ENCODE measurements at regions not wholly inside any gene's neighbourhood (a gene's known extent, or its start where the extent isn't known, plus 50 kb on each side); places are given as distances from the start of the nearest gene placed in this dataset.

- TF ChIP-seq, protein P1, sequence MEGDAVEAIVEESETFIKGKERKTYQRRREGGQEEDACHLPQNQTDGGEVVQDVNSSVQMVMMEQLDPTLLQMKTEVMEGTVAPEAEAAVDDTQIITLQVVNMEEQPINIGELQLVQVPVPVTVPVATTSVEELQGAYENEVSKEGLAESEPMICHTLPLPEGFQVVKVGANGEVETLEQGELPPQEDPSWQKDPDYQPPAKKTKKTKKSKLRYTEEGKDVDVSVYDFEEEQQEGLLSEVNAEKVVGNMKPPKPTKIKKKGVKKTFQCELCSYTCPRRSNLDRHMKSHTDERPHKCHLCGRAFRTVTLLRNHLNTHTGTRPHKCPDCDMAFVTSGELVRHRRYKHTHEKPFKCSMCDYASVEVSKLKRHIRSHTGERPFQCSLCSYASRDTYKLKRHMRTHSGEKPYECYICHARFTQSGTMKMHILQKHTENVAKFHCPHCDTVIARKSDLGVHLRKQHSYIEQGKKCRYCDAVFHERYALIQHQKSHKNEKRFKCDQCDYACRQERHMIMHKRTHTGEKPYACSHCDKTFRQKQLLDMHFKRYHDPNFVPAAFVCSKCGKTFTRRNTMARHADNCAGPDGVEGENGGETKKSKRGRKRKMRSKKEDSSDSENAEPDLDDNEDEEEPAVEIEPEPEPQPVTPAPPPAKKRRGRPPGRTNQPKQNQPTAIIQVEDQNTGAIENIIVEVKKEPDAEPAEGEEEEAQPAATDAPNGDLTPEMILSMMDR (IDR thresholded peaks at IDR 0.05) = peak; percentile 52 to 78 (median 74)
- TF ChIP-seq POLR2A (IDR thresholded peaks at IDR 0.05) = no peak
Measured at GRCh38 chr18:8988260-8988871, 114.1 kb upstream of the NDUFV2 start.
